Esophagus squamous epithelium (tissue), 4 donors: ENCODE measurements at regions not wholly inside any gene's neighbourhood (a gene's known extent, or its start where the extent isn't known, plus 50 kb on each side); places are given as distances from the start of the nearest gene placed in this dataset.

Experiments used
- POLR2A ChIP-seq, 4 donors: fragments of 450-650 bp; IDR thresholded peaks; one replicate each; pipeline ENCODE4 v1.6.1; 2017; ENCODE audit warnings: antibody characterized with exemption in 4 of 4, mild to moderate bottlenecking in 4 of 4, moderate library complexity in 3 of 4
- TF ChIP-seq, protein P1 (sequence below), 6 experiments: fragments of 450-650 bp in 4 of 6; fragments of 200-600 bp in 2 of 6; sonication (generic) in 2 of 6; IDR thresholded peaks; one replicate each; pipeline ENCODE4 v1.5.1; 2016 to 2019; ENCODE audit warnings: antibody characterized with exemption in 6 of 6, mild to moderate bottlenecking in 4 of 6, moderate library complexity in 4 of 6

- TF ChIP-seq, protein P1, sequence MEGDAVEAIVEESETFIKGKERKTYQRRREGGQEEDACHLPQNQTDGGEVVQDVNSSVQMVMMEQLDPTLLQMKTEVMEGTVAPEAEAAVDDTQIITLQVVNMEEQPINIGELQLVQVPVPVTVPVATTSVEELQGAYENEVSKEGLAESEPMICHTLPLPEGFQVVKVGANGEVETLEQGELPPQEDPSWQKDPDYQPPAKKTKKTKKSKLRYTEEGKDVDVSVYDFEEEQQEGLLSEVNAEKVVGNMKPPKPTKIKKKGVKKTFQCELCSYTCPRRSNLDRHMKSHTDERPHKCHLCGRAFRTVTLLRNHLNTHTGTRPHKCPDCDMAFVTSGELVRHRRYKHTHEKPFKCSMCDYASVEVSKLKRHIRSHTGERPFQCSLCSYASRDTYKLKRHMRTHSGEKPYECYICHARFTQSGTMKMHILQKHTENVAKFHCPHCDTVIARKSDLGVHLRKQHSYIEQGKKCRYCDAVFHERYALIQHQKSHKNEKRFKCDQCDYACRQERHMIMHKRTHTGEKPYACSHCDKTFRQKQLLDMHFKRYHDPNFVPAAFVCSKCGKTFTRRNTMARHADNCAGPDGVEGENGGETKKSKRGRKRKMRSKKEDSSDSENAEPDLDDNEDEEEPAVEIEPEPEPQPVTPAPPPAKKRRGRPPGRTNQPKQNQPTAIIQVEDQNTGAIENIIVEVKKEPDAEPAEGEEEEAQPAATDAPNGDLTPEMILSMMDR (IDR thresholded peaks at IDR 0.05) = no peak
- no peak for TF ChIP-seq POLR2A (IDR thresholded peaks at IDR 0.05)
Observed at GRCh38 chr14:85217412-85217811, 312.5 kb upstream of the FLRT2 start.
